ENCODE measurements at regions not wholly inside any gene's neighbourhood (a gene's known extent, or its start where the extent isn't known, plus 50 kb on each side); places are given as distances from the start of the nearest gene placed in this dataset.

- TF ChIP-seq POLR2A (IDR thresholded peaks at IDR 0.05) (no peak), EP300 (IDR thresholded peaks at IDR 0.05; ENCODE audit: low read depth) (no peak), POLR2AphosphoS5 (IDR thresholded peaks at IDR 0.05) (no peak)
- TF ChIP-seq, protein P1, sequence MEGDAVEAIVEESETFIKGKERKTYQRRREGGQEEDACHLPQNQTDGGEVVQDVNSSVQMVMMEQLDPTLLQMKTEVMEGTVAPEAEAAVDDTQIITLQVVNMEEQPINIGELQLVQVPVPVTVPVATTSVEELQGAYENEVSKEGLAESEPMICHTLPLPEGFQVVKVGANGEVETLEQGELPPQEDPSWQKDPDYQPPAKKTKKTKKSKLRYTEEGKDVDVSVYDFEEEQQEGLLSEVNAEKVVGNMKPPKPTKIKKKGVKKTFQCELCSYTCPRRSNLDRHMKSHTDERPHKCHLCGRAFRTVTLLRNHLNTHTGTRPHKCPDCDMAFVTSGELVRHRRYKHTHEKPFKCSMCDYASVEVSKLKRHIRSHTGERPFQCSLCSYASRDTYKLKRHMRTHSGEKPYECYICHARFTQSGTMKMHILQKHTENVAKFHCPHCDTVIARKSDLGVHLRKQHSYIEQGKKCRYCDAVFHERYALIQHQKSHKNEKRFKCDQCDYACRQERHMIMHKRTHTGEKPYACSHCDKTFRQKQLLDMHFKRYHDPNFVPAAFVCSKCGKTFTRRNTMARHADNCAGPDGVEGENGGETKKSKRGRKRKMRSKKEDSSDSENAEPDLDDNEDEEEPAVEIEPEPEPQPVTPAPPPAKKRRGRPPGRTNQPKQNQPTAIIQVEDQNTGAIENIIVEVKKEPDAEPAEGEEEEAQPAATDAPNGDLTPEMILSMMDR (IDR thresholded peaks at IDR 0.05), result no peak
Measured at GRCh38 chr4:116839826-116840225, 245.6 kb downstream of the TRAM1L1 start.

Measured in transverse colon (tissue), 4 donors.